DND-41 (cell line): ENCODE measurements at regions not wholly inside any gene's neighbourhood (a gene's known extent, or its start where the extent isn't known, plus 50 kb on each side); places are given as distances from the start of the nearest gene placed in this dataset.

Experiments used
- EZH2 ChIP-seq: IDR thresholded peaks from 3 replicates; pipeline ENCODE4 v1.6.1; 2012; ENCODE audit warnings: borderline replicate concordance, low read depth, mild to moderate bottlenecking, moderate library complexity, low read length, inconsistent platforms; ENCODE audit not compliant: severe bottlenecking
- TF ChIP-seq, protein P1 (sequence below): IDR thresholded peaks from 2 replicates; pipeline ENCODE4 v1.5.1; 2012; ENCODE audit warnings: borderline replicate concordance, low read length, moderate library complexity, mild to moderate bottlenecking; ENCODE audit not compliant: poor library complexity, severe bottlenecking; ENCODE audit errors: extremely low read depth

DNA sequence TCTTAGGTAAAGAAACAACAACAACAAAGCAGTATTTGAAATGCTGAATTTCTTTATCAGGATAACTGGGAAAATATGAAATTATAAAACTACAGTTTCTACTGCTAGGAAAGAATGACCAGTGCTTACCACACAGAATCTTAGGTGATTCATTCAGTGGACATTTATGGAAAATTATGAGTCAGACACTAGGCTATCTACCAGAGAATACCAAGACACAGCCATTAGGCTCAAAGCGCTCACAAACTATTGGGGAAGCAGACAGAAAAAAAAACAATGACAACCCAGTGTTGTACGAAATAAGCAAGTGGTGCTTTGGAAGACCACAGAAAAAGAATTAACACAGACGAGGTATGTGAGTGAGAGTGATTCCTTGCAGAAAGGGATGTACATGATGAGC is 1019.5 kb downstream of the PCDH9 start:
- TF ChIP-seq, protein P1, sequence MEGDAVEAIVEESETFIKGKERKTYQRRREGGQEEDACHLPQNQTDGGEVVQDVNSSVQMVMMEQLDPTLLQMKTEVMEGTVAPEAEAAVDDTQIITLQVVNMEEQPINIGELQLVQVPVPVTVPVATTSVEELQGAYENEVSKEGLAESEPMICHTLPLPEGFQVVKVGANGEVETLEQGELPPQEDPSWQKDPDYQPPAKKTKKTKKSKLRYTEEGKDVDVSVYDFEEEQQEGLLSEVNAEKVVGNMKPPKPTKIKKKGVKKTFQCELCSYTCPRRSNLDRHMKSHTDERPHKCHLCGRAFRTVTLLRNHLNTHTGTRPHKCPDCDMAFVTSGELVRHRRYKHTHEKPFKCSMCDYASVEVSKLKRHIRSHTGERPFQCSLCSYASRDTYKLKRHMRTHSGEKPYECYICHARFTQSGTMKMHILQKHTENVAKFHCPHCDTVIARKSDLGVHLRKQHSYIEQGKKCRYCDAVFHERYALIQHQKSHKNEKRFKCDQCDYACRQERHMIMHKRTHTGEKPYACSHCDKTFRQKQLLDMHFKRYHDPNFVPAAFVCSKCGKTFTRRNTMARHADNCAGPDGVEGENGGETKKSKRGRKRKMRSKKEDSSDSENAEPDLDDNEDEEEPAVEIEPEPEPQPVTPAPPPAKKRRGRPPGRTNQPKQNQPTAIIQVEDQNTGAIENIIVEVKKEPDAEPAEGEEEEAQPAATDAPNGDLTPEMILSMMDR, result no peak
- TF ChIP-seq EZH2, result no peak
